Panc1 (cell line): ENCODE measurements at regions not wholly inside any gene's neighbourhood (a gene's known extent, or its start where the extent isn't known, plus 50 kb on each side); places are given as distances from the start of the nearest gene placed in this dataset.

Experiments used
- ATAC-seq: fragments of 200-7000 bp; cut with Tn5 transposase; 2 replicates; pipeline ENCODE4 v1.9.1; 2020; ENCODE audit warnings: mild to moderate bottlenecking, moderate library complexity
- BruUV-seq: library from RNA; stranded (reverse); fragments of 400-500 nt; replicated peaks from 2 replicates; lab custom pipeline; 2021; lab: Mats Ljungman, UMichigan
- CTCF ChIA-PET: fragments of 300-600 bp; sonication (Branson Sonifier 250); formaldehyde crosslinking; loops from one replicate; lab custom pipeline; 2022; ENCODE audit warnings: antibody characterized with exemption; lab: Charles Lee
- POLR2A ChIA-PET: fragments of 300-600 bp; sonication (Branson Sonifier 250); formaldehyde crosslinking; loops from one replicate; lab custom pipeline; 2022; ENCODE audit warnings: antibody characterized with exemption; lab: Charles Lee
- DNase-seq: peaks from one replicate; pipeline ENCODE4 v3.0.0-alpha.2; 2010; ENCODE audit warnings: low read depth, low spot score
- H3K27ac ChIP-seq: 2 replicates; pipeline ENCODE4 v1.5.1; 2011; ENCODE audit warnings: mild to moderate bottlenecking, low read length, inconsistent platforms
- H3K27me3 ChIP-seq: fragments of 200-500 bp; sonication (Bioruptor generic); 2 replicates; pipeline ENCODE4 v1.6.0; 2014; ENCODE audit warnings: low read length, inconsistent platforms; ENCODE audit not compliant: control insufficient read depth, insufficient read depth
- H3K36me3 ChIP-seq: fragments of 200-500 bp; sonication (Bioruptor generic); 2 replicates; pipeline ENCODE4 v1.5.1; 2014; ENCODE audit warnings: inconsistent platforms, mild to moderate bottlenecking, low read length, moderate library complexity; ENCODE audit not compliant: control insufficient read depth, insufficient read depth
- H3K4me1 ChIP-seq: 2 replicates; pipeline ENCODE4 v1.5.1; 2011; ENCODE audit warnings: inconsistent platforms, mild to moderate bottlenecking, low read length, moderate library complexity; ENCODE audit not compliant: control insufficient read depth, insufficient read depth
- H3K4me3 ChIP-seq, 2 experiments: 2 replicates each; pipeline ENCODE4 v1.5.1; 2011 to 2012; ENCODE audit warnings: low read depth in 2 of 2, low read length in 2 of 2, mild to moderate bottlenecking in 2 of 2, inconsistent platforms in 1 of 2, moderate library complexity in 1 of 2
- H3K9me3 ChIP-seq: fragments of 200-500 bp; sonication (Bioruptor generic); 2 replicates; pipeline ENCODE4 v1.5.1; 2014; ENCODE audit warnings: low read depth, mild to moderate bottlenecking, inconsistent platforms, low read length, moderate library complexity; ENCODE audit not compliant: control insufficient read depth, insufficient read depth
- POLR2AphosphoS5 ChIP-seq: IDR thresholded peaks from 2 replicates; pipeline ENCODE4 v1.6.1; 2012; ENCODE audit warnings: mild to moderate bottlenecking, low read depth, low read length, moderate library complexity
- SIN3A ChIP-seq: IDR thresholded peaks from 2 replicates; pipeline ENCODE4 v1.6.1; 2012; ENCODE audit warnings: low read depth, mild to moderate bottlenecking, low read length, moderate library complexity, borderline replicate concordance; ENCODE audit not compliant: insufficient read depth
- TCF7L2 ChIP-seq: IDR thresholded peaks from 2 replicates; pipeline ENCODE4 v1.6.1; 2011; ENCODE audit warnings: mild to moderate bottlenecking, low read depth, low read length, inconsistent platforms
- in situ Hi-C: cut with HindIII; loops from 2 replicates; pipeline ENCODE4 v1.10.0; 2016; ENCODE audit warnings: low sequenced_read_pairs, low pct_unique_long_range_greater_than_20kb
- intact Hi-C: fragments of 100-400 bp; cut with micrococcal nuclease; formaldehyde crosslinking; loops from one replicate; pipeline ENCODE4 v1.10.0; 2022; ENCODE audit not compliant: unreplicated experiment
- TF ChIP-seq, protein P1 (sequence below), 2 experiments: IDR thresholded peaks; 2 replicates each; pipeline ENCODE4 v1.6.1; 2011 to 2012; ENCODE audit warnings: low read depth in 2 of 2, control low read depth in 1 of 2, low read length in 1 of 2, mild to moderate bottlenecking in 1 of 2, moderate library complexity in 1 of 2; ENCODE audit not compliant: insufficient read depth in 1 of 2
- TF ChIP-seq, protein P2 (sequence below): fragments of 450-650 bp; IDR thresholded peaks from 2 replicates; pipeline ENCODE4 v1.5.1; 2017; ENCODE audit warnings: mild to moderate bottlenecking

DNA sequence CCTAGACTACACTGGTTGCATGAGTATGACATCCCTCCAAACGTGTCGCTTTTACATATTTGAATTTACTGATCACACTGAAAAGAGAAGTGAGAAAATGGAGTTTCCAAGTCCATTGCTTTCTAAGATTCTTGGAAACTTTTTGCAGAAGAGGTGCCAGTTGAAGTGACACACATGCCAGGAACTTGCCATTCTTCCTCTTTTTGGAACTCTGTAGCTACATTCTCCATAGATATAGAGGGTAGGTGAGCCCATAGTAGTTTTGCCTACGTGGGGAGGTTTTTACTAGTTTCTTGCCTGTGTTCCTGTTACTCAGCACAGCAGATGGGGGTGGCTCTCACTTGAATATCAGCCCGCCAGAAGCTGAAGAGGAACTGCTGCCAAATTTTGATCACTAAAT is 286.6 kb upstream of the NRP1 start:
- Histone ChIP-seq H3K9me3 (no peaks in the 10 kb centered on the region), H3K27me3 (no peaks in the 10 kb centered on the region), H3K4me1 (no peaks in the 10 kb centered on the region), H3K4me3 (no peak overlapping the region), H3K36me3 (no peaks in the 10 kb centered on the region), H3K27ac (no peak overlapping the region)
- intact Hi-C loops: no loop called here
- ATAC-seq (no peak), DNase-seq (no peak)
- TF ChIP-seq SIN3A: no peak
- no peak for TF ChIP-seq TCF7L2
- TF ChIP-seq, protein P1, sequence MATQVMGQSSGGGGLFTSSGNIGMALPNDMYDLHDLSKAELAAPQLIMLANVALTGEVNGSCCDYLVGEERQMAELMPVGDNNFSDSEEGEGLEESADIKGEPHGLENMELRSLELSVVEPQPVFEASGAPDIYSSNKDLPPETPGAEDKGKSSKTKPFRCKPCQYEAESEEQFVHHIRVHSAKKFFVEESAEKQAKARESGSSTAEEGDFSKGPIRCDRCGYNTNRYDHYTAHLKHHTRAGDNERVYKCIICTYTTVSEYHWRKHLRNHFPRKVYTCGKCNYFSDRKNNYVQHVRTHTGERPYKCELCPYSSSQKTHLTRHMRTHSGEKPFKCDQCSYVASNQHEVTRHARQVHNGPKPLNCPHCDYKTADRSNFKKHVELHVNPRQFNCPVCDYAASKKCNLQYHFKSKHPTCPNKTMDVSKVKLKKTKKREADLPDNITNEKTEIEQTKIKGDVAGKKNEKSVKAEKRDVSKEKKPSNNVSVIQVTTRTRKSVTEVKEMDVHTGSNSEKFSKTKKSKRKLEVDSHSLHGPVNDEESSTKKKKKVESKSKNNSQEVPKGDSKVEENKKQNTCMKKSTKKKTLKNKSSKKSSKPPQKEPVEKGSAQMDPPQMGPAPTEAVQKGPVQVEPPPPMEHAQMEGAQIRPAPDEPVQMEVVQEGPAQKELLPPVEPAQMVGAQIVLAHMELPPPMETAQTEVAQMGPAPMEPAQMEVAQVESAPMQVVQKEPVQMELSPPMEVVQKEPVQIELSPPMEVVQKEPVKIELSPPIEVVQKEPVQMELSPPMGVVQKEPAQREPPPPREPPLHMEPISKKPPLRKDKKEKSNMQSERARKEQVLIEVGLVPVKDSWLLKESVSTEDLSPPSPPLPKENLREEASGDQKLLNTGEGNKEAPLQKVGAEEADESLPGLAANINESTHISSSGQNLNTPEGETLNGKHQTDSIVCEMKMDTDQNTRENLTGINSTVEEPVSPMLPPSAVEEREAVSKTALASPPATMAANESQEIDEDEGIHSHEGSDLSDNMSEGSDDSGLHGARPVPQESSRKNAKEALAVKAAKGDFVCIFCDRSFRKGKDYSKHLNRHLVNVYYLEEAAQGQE (IDR thresholded peaks at IDR 0.05; ENCODE audit: insufficient read depth in 1 of 2, low read depth in 2 of 2, low read length in 1 of 2): no peak
- TF ChIP-seq POLR2AphosphoS5: no peak
- TF ChIP-seq, protein P2, sequence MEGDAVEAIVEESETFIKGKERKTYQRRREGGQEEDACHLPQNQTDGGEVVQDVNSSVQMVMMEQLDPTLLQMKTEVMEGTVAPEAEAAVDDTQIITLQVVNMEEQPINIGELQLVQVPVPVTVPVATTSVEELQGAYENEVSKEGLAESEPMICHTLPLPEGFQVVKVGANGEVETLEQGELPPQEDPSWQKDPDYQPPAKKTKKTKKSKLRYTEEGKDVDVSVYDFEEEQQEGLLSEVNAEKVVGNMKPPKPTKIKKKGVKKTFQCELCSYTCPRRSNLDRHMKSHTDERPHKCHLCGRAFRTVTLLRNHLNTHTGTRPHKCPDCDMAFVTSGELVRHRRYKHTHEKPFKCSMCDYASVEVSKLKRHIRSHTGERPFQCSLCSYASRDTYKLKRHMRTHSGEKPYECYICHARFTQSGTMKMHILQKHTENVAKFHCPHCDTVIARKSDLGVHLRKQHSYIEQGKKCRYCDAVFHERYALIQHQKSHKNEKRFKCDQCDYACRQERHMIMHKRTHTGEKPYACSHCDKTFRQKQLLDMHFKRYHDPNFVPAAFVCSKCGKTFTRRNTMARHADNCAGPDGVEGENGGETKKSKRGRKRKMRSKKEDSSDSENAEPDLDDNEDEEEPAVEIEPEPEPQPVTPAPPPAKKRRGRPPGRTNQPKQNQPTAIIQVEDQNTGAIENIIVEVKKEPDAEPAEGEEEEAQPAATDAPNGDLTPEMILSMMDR: no peak
- BruUV-seq: no TSS peak
- ChIA-PET CTCF (no interaction called here), POLR2A (interaction anchor here (0.6 kb wide), 1 partner anchor 56 kb away, joined by 3 read pairs; no protein-coding TSS in a partner anchor)
- in situ Hi-C loops: no loop called here

DNA sequence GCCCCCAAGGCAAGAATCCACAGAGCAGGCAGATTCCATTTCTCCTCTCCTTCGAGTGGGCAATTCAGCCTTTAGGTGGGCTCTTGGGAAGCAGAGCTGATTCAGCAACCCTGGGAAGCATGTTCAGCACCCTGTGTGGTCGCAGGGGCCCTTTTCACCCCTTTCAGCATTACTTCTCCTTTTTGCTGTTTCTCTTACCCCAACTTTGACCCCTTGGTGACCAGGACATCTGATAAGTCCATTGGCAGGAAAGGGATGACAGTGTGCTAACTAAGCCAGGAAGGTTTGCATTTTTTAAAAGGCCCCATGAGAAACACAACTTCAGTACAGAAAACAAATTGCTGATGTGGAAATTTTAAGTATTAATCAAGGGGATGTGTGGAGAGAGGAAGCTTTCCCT is 283.7 kb upstream of the NRP1 start:
- no peak overlapping the region for H3K4me3 ChIP-seq
- intact Hi-C loops: no loop called here
- in situ Hi-C loops: no loop called here
- ATAC-seq (no peak), DNase-seq (no peak)
- no peaks in the 10 kb centered on the region for H3K27me3 ChIP-seq
- no peaks in the 10 kb centered on the region for H3K4me1 ChIP-seq
- ChIA-PET CTCF (no interaction called here), POLR2A (no interaction called here)
- H3K27ac ChIP-seq: no peak overlapping the region
- TF ChIP-seq TCF7L2 (no peak), POLR2AphosphoS5 (no peak), SIN3A (no peak)
- TF ChIP-seq, protein P1 (IDR thresholded peaks at IDR 0.05; ENCODE audit: insufficient read depth in 1 of 2, low read depth in 2 of 2, low read length in 1 of 2): no peak
- TF ChIP-seq, protein P2: no peak
- BruUV-seq: no TSS peak
- H3K9me3 ChIP-seq: no peaks in the 10 kb centered on the region
- H3K36me3 ChIP-seq: no peaks in the 10 kb centered on the region
